GM10266 (cell line): ENCODE measurements at regions not wholly inside any gene's neighbourhood (a gene's known extent, or its start where the extent isn't known, plus 50 kb on each side); places are given as distances from the start of the nearest gene placed in this dataset.

ENCODE experiments used
- DNase-seq: peaks from one replicate; pipeline ENCODE4 v3.0.0; 2012; ENCODE audit errors: extremely low spot score
- TF ChIP-seq, protein P1 (sequence below): IDR thresholded peaks from 2 replicates; pipeline ENCODE4 v1.5.1; 2012; ENCODE audit warnings: mild to moderate bottlenecking, low read depth; ENCODE audit not compliant: control insufficient read depth, insufficient read depth; ENCODE audit errors: missing control alignments

DNA sequence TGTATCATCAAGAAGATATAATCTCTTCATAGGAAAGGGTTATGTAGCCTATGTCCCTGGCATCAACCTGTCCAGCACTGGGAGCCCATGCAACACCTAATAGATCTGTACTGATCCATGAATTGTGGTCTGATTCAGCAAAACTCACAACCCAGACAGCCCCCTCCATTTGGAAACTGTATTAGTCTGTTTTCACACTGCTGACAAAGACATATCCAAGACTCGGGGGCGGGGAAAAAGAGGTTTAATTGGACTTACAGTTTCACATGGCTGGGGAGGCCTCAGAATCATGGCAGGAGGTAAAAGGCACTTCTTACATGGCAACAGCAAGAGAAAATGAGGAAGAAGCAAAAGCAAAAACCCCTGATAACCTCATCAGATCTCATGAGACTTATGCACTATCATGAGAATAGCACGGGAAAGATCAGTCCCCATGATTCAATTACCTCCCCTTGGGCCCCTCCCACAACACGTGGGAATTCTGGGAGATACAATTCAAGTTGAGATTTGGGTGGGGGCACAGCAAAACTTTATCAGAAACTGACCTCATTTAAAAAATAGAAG lies 83.3 kb downstream of the TRIM42 start:
- TF ChIP-seq, protein P1, sequence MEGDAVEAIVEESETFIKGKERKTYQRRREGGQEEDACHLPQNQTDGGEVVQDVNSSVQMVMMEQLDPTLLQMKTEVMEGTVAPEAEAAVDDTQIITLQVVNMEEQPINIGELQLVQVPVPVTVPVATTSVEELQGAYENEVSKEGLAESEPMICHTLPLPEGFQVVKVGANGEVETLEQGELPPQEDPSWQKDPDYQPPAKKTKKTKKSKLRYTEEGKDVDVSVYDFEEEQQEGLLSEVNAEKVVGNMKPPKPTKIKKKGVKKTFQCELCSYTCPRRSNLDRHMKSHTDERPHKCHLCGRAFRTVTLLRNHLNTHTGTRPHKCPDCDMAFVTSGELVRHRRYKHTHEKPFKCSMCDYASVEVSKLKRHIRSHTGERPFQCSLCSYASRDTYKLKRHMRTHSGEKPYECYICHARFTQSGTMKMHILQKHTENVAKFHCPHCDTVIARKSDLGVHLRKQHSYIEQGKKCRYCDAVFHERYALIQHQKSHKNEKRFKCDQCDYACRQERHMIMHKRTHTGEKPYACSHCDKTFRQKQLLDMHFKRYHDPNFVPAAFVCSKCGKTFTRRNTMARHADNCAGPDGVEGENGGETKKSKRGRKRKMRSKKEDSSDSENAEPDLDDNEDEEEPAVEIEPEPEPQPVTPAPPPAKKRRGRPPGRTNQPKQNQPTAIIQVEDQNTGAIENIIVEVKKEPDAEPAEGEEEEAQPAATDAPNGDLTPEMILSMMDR = no peak
- DNase-seq = no peak

DNA sequence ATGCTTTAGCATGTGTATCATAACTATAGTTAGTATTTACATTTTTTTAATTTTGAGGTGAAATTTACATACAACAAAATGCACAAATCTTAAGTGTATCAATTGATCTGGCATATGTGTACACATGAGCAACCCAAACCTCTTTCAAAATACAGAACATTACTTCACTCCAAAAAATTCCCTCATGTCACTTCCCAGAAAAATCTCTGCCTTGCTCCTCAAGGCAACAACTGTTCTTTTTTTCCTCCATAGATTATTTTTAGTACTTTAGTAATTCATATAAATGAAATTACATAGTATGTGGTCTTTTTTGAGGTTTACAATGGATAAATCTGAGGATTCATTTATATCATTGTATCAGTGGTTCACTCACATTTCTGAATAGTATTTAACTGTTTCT lies 84.9 kb downstream of the TRIM42 start:
- DNase-seq = no peak
- TF ChIP-seq, protein P1 = no peak

- TF ChIP-seq, protein P1 = no peak
- no peak for DNase-seq
Observed at GRCh38 chr3:140763532-140763931, 85.7 kb downstream of the TRIM42 start.

- no peak for DNase-seq
- TF ChIP-seq, protein P1 = no peak
Observed at GRCh38 chr3:140765246-140765645, 87.4 kb downstream of the TRIM42 start.

- no peak for DNase-seq
Observed at GRCh38 chr3:140766465-140766864, 88.6 kb downstream of the TRIM42 start.

DNA sequence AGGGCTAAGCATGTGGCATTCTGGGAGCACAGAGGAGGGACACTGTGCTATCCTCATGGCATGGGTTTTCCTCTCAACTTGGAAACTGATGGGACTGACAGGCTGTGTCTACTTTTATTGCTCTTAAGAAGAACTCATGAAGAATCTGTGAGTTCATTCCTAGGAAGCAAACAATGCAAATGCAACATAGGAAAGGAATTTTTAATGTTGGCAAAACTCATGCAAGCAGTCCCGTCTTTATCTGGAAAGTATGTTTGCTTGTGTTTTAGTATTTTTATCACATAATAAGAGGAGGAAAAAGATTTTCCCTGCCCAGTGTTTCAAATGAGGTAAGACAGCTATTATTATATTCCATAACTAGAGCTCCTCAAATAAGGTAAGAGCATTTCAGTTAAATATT lies 89.7 kb downstream of the TRIM42 start:
- DNase-seq = no peak
- TF ChIP-seq, protein P1 = no peak

More at GRCh38 chr3:140766465-140766864, 88.6 kb downstream of the TRIM42 start:
- TF ChIP-seq, protein P1 = no peak

- TF ChIP-seq, protein P1 = no peak
- DNase-seq = no peak
Observed at GRCh38 chr3:140768941-140769340, 91.1 kb downstream of the TRIM42 start.
